Fibroblast of the aortic adventitia (primary cell): ENCODE measurements at regions not wholly inside any gene's neighbourhood (a gene's known extent, or its start where the extent isn't known, plus 50 kb on each side); places are given as distances from the start of the nearest gene placed in this dataset.

Experiments
- DNase-seq: peaks from one replicate; pipeline ENCODE4 v3.0.0-alpha.2; 2010; ENCODE audit warnings: low read depth
- H3K4me3 ChIP-seq: 2 replicates; pipeline ENCODE4 v1.5.1; 2011; ENCODE audit warnings: low read depth, mild to moderate bottlenecking, control low read depth, low read length, moderate library complexity
- CTCF ChIP-seq: IDR thresholded peaks from 2 replicates; pipeline ENCODE4 v1.5.1; 2011; ENCODE audit warnings: mild to moderate bottlenecking, low read length, control low read depth, inconsistent platforms; ENCODE audit not compliant: insufficient read depth

GRCh38 chr3:189557824-189558223 is 73.4 kb upstream of the TP63 start:
- no peak for TF ChIP-seq CTCF
- DNase-seq = peak; percentile 35
- H3K4me3 ChIP-seq = no peak overlapping the region

GRCh38 chr3:189561256-189561655 is 69.9 kb upstream of the TP63 start:
- H3K4me3 ChIP-seq = no peak overlapping the region
- TF ChIP-seq CTCF = no peak
- DNase-seq = no peak

GRCh38 chr3:189563853-189564563 is 67.2 kb upstream of the TP63 start:
- peak; percentile 86 for DNase-seq

GRCh38 chr3:189566550-189567130 is 64.5 kb upstream of the TP63 start:
- no peak for TF ChIP-seq CTCF
- no peak for DNase-seq
- H3K4me3 ChIP-seq = no peak overlapping the region

More at GRCh38 chr3:189563853-189564563, 67.2 kb upstream of the TP63 start:
- peak; percentile 5 for TF ChIP-seq CTCF
- no peak overlapping the region for H3K4me3 ChIP-seq

- H3K4me3 ChIP-seq = no peak overlapping the region
- DNase-seq = no peak
- no peak for TF ChIP-seq CTCF
These were observed 63.9 kb upstream of the TP63 start for GRCh38 chr3:189567322-189567721.

- no peak for DNase-seq
- no peak overlapping the region for H3K4me3 ChIP-seq
- no peak for TF ChIP-seq CTCF
These were observed 63.3 kb upstream of the TP63 start for GRCh38 chr3:189567766-189568420.
